ENCODE measurements at regions not wholly inside any gene's neighbourhood (a gene's known extent, or its start where the extent isn't known, plus 50 kb on each side); places are given as distances from the start of the nearest gene placed in this dataset.

- TF ChIP-seq CTCF (IDR thresholded peaks at IDR 0.05) (no peak), POLR2A (IDR thresholded peaks at IDR 0.05) (no peak)
Observed at GRCh38 chr22:34966980-34967565, 98.9 kb upstream of the ISX start.

Measured in upper lobe of left lung (tissue), 4 donors.